PC-9 (cell line): ENCODE measurements at regions not wholly inside any gene's neighbourhood (a gene's known extent, or its start where the extent isn't known, plus 50 kb on each side); places are given as distances from the start of the nearest gene placed in this dataset.

Experiments
- BruUV-seq: library from RNA; stranded (reverse); fragments of 400-500 nt; replicated peaks from 2 replicates; lab custom pipeline; 2021; lab: Mats Ljungman, UMichigan
- CTCF ChIA-PET: fragments of 300-600 bp; sonication (Branson Sonifier 250); formaldehyde crosslinking; loops from one replicate; lab custom pipeline; 2022; ENCODE audit warnings: antibody characterized with exemption; lab: Charles Lee
- POLR2A ChIA-PET: fragments of 300-600 bp; sonication (Branson Sonifier 250); formaldehyde crosslinking; loops from one replicate; lab custom pipeline; 2022; ENCODE audit warnings: antibody characterized with exemption; ENCODE audit not compliant: unreplicated experiment; lab: Charles Lee
- DNase-seq, 2 experiments: peaks; one replicate each; pipeline versions ENCODE4 v3.0.0 to v3.0.0-alpha.2; 2015 to 2022; ENCODE audit warnings: mixed read lengths in 1 of 2
- H2AFZ ChIP-seq: fragments of 200-600 bp; sonication (generic); 2 replicates; pipeline ENCODE4 v1.8.1; 2017; ENCODE audit warnings: antibody characterized with exemption
- H3F3A ChIP-seq: fragments of 200-600 bp; sonication (generic); 2 replicates; pipeline ENCODE4 v1.8.1; 2017; ENCODE audit warnings: antibody characterized with exemption, mild to moderate bottlenecking, low read depth; ENCODE audit not compliant: insufficient read depth
- H3K27ac ChIP-seq: fragments of 200-600 bp; sonication (generic); 2 replicates; pipeline ENCODE4 v1.6.1; 2016; ENCODE audit warnings: mixed run types
- H3K27me3 ChIP-seq: fragments of 200-600 bp; sonication (generic); 2 replicates; pipeline ENCODE4 v1.6.1; 2016; ENCODE audit warnings: low read depth, mixed run types; ENCODE audit not compliant: insufficient read depth
- H3K36me3 ChIP-seq: fragments of 200-600 bp; sonication (generic); 2 replicates; pipeline ENCODE4 v1.6.1; 2016; ENCODE audit warnings: low read depth, mixed run types
- H3K4me1 ChIP-seq: fragments of 200-600 bp; sonication (generic); replicated peaks from 2 replicates; pipeline ENCODE4 v1.6.1; 2016; ENCODE audit warnings: mixed run types; ENCODE audit not compliant: insufficient read depth
- H3K4me2 ChIP-seq: fragments of 200-600 bp; sonication (generic); 2 replicates; pipeline ENCODE4 v1.6.1; 2017; ENCODE audit warnings: mixed run types
- H3K4me3 ChIP-seq: fragments of 200-600 bp; sonication (generic); 2 replicates; pipeline ENCODE4 v1.6.1; 2016; ENCODE audit warnings: mixed run types
- H3K79me2 ChIP-seq: fragments of 200-600 bp; sonication (generic); 2 replicates; pipeline ENCODE4 v1.6.1; 2017; ENCODE audit warnings: low read depth, mixed run types
- H3K9me2 ChIP-seq: fragments of 200-600 bp; sonication (generic); 2 replicates; pipeline ENCODE4 v1.8.1; 2017; ENCODE audit warnings: mild to moderate bottlenecking; ENCODE audit not compliant: insufficient read depth
- H3K9me3 ChIP-seq: fragments of 200-600 bp; sonication (generic); 2 replicates; pipeline ENCODE4 v1.8.1; 2016; ENCODE audit warnings: low read depth; ENCODE audit not compliant: insufficient read depth
- H4K20me1 ChIP-seq: fragments of 200-600 bp; sonication (generic); 2 replicates; pipeline ENCODE4 v1.8.1; 2017; ENCODE audit not compliant: insufficient read depth
- CTCF ChIP-seq: fragments of 200-600 bp; sonication (generic); conservative IDR thresholded peaks from 2 replicates; pipeline ENCODE4 v1.6.1; 2017; ENCODE audit warnings: mixed run types, antibody characterized with exemption, mild to moderate bottlenecking, moderate library complexity
- EZH2 ChIP-seq: fragments of 200-600 bp; sonication (generic); IDR thresholded peaks from 2 replicates; pipeline ENCODE4 v1.8.0; 2017; ENCODE audit warnings: antibody characterized with exemption, low read depth
- intact Hi-C: fragments of 100-400 bp; cut with micrococcal nuclease; formaldehyde crosslinking; loops from one replicate; pipeline ENCODE4 v1.10.0; 2022; ENCODE audit not compliant: unreplicated experiment

- Histone ChIP-seq H3K79me2 (no peaks in the 10 kb centered on the region), H3F3A (no peaks in the 10 kb centered on the region), H3K9me3 (no peaks in the 10 kb centered on the region), H3K4me1 (no peaks in the 10 kb centered on the region), H3K9me2 (no peaks in the 10 kb centered on the region), H2AFZ (no peak overlapping the region), H3K36me3 (no peaks in the 10 kb centered on the region), H3K27ac (no peak overlapping the region), H3K27me3 (no peaks in the 10 kb centered on the region), H3K4me2 (no peak overlapping the region), H3K4me3 (no peak overlapping the region), H4K20me1 (no peaks in the 10 kb centered on the region; the same call in 1 of the 2 replicates)
- CTCF ChIA-PET = no interaction called here
- no peak for DNase-seq
- no peak for TF ChIP-seq EZH2
- TF ChIP-seq CTCF = no peak
- intact Hi-C loops = no loop called here
- POLR2A ChIA-PET = no interaction called here
- BruUV-seq = no TSS peak
Observed at GRCh38 chr6:132952986-132953385, 138.6 kb downstream of the RPS12 start.

- Histone ChIP-seq H3K9me2 (no peaks in the 10 kb centered on the region), H3K4me1 (no peaks in the 10 kb centered on the region), H3F3A (no peaks in the 10 kb centered on the region), H3K27me3 (no peaks in the 10 kb centered on the region), H3K9me3 (no peaks in the 10 kb centered on the region), H3K4me3 (no peak overlapping the region), H3K27ac (no peak overlapping the region), H3K36me3 (no peaks in the 10 kb centered on the region), H4K20me1 (no peaks in the 10 kb centered on the region; the same call in 1 of the 2 replicates), H2AFZ (no peak overlapping the region), H3K4me2 (no peak overlapping the region), H3K79me2 (no peaks in the 10 kb centered on the region)
- intact Hi-C loops = no loop called here
- no peak for DNase-seq
- no peak for TF ChIP-seq CTCF
- TF ChIP-seq EZH2 = no peak
- ChIA-PET POLR2A (no interaction called here), CTCF (no interaction called here)
- BruUV-seq = no TSS peak
Observed at GRCh38 chr6:132954222-132954621, 139.9 kb downstream of the RPS12 start.

- H3K27ac ChIP-seq = no peak overlapping the region
- CTCF ChIA-PET = no interaction called here
- intact Hi-C loops = no loop called here
- no peak overlapping the region for H2AFZ ChIP-seq
- DNase-seq = no peak
- H4K20me1 ChIP-seq = no peaks in the 10 kb centered on the region; the same call in 1 of the 2 replicates
- H3K36me3 ChIP-seq = no peaks in the 10 kb centered on the region
- no peaks in the 10 kb centered on the region for H3K79me2 ChIP-seq
- TF ChIP-seq CTCF (no peak), EZH2 (no peak)
- BruUV-seq = no TSS peak
- H3K27me3 ChIP-seq = no peaks in the 10 kb centered on the region
- no peaks in the 10 kb centered on the region for H3K9me3 ChIP-seq
- H3K4me3 ChIP-seq = no peak overlapping the region
- POLR2A ChIA-PET = interaction anchor here (0.6 kb wide), 1 partner anchor 1218 kb away, joined by 5 read pairs; no protein-coding TSS in a partner anchor
- no peak overlapping the region for H3K4me2 ChIP-seq
- no peaks in the 10 kb centered on the region for H3K9me2 ChIP-seq
- H3F3A ChIP-seq = no peaks in the 10 kb centered on the region
- no peaks in the 10 kb centered on the region for H3K4me1 ChIP-seq
Observed at GRCh38 chr6:132954936-132955335, 140.6 kb downstream of the RPS12 start.
